Epithelial cell of proximal tubule (primary cell): ENCODE measurements at regions not wholly inside any gene's neighbourhood (a gene's known extent, or its start where the extent isn't known, plus 50 kb on each side); places are given as distances from the start of the nearest gene placed in this dataset.

Experiments
- DNase-seq: peaks from one replicate; pipeline ENCODE4 v3.0.0-alpha.2; 2011; ENCODE audit warnings: low read depth
- H3K4me3 ChIP-seq: 2 replicates; pipeline ENCODE4 v1.5.1; 2011; ENCODE audit warnings: low read depth, mild to moderate bottlenecking, low read length
- TF ChIP-seq, protein P1 (sequence below): conservative IDR thresholded peaks from 2 replicates; pipeline ENCODE4 v1.5.1; 2012; ENCODE audit warnings: low read depth, mild to moderate bottlenecking, low read length

DNA sequence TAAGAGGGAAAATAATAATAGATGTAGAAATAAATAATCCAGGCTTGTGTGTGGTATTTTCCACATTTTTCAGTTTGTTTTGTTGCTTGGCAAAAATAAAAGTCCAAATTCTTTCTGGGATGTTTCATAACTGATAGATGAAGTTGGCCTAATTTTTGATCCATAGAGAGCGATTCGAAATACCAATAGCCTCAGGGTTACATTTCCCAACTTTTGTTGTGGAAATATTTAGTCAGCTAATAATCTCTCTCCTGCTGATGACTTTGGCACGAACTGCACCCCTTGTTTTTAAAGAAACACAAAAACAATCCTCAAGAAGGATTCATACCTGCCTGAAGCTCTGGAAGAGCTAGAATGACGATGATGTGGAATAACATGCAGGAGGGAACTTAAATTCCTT, 483.2 kb downstream of the ADRA2A start:
- no peak for DNase-seq
- TF ChIP-seq, protein P1, sequence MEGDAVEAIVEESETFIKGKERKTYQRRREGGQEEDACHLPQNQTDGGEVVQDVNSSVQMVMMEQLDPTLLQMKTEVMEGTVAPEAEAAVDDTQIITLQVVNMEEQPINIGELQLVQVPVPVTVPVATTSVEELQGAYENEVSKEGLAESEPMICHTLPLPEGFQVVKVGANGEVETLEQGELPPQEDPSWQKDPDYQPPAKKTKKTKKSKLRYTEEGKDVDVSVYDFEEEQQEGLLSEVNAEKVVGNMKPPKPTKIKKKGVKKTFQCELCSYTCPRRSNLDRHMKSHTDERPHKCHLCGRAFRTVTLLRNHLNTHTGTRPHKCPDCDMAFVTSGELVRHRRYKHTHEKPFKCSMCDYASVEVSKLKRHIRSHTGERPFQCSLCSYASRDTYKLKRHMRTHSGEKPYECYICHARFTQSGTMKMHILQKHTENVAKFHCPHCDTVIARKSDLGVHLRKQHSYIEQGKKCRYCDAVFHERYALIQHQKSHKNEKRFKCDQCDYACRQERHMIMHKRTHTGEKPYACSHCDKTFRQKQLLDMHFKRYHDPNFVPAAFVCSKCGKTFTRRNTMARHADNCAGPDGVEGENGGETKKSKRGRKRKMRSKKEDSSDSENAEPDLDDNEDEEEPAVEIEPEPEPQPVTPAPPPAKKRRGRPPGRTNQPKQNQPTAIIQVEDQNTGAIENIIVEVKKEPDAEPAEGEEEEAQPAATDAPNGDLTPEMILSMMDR = no peak
- H3K4me3 ChIP-seq = no peak overlapping the region

DNA sequence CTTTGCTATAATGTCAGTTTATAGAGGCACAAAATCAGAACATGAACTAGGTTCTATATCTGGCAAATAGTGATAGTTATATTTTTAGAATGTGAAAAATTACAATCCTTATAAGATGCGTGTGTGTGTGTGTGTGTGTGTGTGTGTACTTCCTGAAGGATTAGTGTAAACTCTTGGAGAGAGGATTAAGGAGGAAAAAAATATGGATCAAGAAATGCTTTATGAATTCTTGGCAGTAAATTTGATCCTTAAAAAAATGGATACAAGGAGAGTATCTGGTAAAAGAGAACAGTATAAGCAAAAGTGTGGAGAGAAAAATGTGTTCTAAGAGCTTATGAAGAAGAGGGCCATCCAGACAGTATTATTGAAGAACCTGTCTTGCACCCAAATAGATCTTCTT, 484.3 kb downstream of the ADRA2A start:
- no peak overlapping the region for H3K4me3 ChIP-seq
- DNase-seq = no peak
- TF ChIP-seq, protein P1 = no peak

DNA sequence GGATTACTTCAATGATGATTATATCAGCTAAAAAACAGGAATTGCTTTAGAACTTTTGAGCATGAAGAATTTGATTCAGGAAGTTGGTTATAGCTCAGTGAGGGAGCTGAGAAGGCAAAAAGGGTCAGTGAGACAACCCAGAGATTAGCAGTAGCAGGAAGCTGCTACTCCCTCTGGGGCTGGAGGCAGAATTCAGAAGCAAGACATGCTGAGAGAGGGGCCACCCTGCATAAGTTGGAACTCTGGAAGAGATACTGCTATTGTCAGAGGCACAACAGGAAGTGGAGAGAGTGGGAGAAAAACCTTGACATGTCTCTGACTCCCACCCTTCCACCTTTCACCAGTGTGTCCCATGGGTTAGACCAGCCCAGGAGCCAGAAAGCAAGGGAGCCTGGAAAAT, 488.7 kb downstream of the ADRA2A start:
- no peak overlapping the region for H3K4me3 ChIP-seq
- no peak for DNase-seq
- TF ChIP-seq, protein P1 = no peak

DNA sequence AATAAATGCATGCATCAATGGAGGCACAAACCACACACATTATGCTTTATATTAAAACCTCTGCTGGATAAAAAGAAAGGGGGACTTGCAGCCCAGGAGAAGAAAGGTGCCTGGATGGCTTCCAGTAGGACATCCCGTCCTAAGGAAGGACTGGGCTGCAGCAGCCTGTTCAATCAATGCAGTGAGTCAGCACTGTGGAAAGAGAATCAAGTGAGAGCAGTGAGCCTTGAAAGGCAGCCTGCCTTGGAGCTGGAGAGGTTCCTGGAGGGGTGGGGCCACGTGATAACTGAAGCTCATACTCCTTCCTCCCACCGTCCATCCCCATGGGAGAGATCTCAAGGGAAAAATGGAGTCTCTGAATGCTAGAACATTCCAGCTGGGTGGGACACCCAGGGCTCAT, 501.2 kb downstream of the ADRA2A start:
- H3K4me3 ChIP-seq = no peak overlapping the region
- DNase-seq = peak; percentile 50
- TF ChIP-seq, protein P1 = no peak

DNA sequence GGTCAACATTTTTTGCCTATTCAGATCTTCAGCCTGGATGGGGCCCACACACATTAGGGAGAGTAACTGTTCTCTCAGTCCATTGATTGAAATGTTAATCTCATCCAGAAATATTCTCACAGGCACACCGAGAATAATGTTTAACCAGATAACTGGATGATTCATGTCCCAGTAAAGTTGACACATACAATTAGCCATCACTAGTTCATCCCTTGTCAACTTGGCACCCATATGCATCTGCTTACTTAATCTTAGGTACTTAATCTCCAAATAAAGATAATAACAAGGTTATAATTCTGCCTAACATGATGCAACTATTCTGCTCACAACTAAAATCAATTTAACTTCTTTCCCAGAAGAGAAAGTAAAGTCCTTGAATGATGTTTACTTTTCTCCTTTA, 502.6 kb downstream of the ADRA2A start:
- H3K4me3 ChIP-seq = no peak overlapping the region
- TF ChIP-seq, protein P1 = no peak
- DNase-seq = peak; percentile 19

DNA sequence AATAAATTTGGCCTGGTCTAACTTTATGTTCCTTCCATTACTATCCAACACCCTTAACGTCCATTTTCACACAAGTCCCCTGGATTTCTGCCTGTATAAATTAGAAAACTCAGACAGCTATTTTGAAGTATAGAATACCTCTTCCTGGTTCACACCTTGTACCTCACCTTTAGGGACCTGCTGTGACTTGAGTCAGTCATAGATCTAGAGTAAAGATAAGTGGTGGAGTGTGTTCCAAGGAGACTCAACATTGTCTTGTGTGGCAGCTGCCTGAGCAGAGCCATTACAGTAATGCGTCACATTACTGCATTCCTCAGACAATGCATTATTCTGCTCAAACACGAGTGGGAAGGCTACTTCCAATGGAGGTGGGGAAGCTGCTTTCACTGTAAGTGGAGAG, 513.9 kb downstream of the ADRA2A start:
- no peak overlapping the region for H3K4me3 ChIP-seq
- TF ChIP-seq, protein P1 = no peak
- no peak for DNase-seq

DNA sequence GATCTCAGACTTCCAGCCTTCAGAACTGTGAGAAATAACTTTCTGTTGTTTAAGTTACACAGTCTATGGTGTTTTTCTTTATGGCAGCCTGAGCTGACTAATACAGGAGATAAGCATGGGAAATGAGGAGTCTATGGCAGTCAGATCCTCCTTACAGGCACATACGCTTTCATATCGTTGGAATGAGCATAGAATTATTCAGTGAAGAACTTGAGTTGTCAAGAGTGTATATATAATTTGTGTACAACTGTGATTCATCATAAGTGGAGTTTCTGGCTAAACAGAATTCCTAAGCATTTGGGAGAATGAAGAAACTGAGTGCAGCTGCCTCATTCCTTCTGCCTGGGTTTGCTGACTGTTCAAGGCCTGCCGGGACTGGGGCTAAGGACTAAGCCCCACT, 516.7 kb downstream of the ADRA2A start:
- no peak overlapping the region for H3K4me3 ChIP-seq
- no peak for DNase-seq
- TF ChIP-seq, protein P1 = no peak
